C4-2B (cell line): ENCODE measurements at regions not wholly inside any gene's neighbourhood (a gene's known extent, or its start where the extent isn't known, plus 50 kb on each side); places are given as distances from the start of the nearest gene placed in this dataset.
"Not testable (repeated sequence)": the region's sequence is repeated elsewhere in the genome, so short reads cannot be mapped to it uniquely, and the experiment has no call there.

Source experiments
- H3K27ac ChIP-seq: fragments of 450-650 bp; 2 replicates; pipeline ENCODE4 v1.5.1; 2017
- ZFX ChIP-seq: fragments of 450-650 bp; IDR thresholded peaks from 2 replicates; pipeline ENCODE4 v1.6.1; 2017
- TF ChIP-seq, protein P1 (sequence below): fragments of 450-650 bp; conservative IDR thresholded peaks from 2 replicates; pipeline ENCODE4 v1.5.1; 2017; ENCODE audit warnings: mild to moderate bottlenecking

DNA sequence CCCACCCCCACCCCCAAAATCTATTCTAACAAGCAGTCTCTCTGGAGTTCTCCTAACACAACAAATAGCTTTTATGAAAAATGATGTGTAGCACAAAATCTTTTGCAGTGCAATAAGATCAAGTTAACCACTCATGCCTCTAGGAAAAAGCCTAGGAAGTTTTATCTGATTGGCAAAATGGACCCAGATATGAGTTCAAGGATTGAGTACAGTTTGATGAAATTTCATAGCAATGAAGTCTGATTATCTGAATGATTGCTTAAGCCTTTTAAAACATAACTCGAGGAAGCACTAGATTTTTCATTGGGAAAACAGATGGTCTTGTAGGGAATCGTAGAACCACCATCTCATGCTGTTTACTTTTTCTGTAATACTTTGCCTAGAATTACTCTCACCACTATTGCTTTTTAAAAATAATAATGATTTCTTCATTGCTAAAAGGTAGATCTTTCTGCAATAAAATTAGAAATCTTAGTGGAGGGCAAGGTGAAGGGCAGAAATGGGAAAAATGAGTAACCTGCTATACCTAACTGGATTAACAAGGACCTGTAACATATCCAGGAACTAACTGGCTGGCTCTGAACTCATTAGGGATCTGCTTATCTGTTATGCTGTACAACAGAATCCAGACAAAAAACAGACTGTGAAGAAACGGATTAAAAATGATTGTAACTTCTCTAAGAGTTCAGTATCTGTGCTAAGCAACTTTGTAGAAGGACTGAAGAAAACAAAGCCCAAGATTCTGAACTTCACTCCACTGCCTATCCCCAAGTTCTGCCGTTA, 73.7 kb upstream of the ETAA1 start:
- no peak overlapping the region for H3K27ac ChIP-seq
- TF ChIP-seq, protein P1, sequence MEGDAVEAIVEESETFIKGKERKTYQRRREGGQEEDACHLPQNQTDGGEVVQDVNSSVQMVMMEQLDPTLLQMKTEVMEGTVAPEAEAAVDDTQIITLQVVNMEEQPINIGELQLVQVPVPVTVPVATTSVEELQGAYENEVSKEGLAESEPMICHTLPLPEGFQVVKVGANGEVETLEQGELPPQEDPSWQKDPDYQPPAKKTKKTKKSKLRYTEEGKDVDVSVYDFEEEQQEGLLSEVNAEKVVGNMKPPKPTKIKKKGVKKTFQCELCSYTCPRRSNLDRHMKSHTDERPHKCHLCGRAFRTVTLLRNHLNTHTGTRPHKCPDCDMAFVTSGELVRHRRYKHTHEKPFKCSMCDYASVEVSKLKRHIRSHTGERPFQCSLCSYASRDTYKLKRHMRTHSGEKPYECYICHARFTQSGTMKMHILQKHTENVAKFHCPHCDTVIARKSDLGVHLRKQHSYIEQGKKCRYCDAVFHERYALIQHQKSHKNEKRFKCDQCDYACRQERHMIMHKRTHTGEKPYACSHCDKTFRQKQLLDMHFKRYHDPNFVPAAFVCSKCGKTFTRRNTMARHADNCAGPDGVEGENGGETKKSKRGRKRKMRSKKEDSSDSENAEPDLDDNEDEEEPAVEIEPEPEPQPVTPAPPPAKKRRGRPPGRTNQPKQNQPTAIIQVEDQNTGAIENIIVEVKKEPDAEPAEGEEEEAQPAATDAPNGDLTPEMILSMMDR = no peak
- TF ChIP-seq ZFX = no peak

DNA sequence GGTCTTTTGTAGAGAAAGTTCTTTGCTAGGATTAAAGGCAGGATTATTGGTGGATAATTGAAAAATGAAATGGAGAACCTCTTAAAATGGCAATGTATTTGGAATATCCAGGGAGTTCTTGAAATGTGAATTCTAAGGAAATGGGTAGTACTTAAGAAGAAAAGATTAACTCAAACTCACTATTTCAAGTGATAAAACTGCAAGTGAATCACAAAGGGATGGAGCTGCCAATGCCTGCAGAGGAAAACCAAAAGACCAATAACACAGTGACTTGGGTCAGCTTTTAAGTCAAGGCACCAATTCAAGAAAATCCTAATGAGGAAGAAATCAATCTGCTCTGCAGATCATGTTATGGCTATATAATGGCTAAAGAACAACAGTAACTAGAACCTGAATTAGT, 67.6 kb upstream of the ETAA1 start:
- no peak overlapping the region for H3K27ac ChIP-seq
- TF ChIP-seq ZFX = no peak
- TF ChIP-seq, protein P1 = no peak

DNA sequence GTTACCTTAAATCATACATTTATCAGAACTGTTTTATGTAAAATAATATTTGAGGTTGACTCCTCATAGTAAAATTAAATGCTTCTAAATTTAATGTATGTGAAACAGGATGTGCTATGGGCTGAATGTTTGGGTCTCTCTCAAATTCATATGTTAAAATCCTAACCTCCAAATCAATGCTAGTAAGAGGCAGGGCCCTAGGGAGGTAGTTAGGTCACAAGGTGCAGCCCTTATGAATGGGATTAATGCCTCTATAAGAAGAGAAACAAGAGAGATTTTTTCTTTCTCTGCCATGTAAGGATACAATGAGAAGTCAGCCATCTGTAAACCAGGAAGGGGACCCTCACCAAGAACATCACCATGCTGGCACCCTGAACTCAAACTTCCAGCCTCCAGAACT, 67.2 kb upstream of the ETAA1 start:
- TF ChIP-seq, protein P1 = no peak
- no peak for TF ChIP-seq ZFX
- no peak overlapping the region for H3K27ac ChIP-seq

DNA sequence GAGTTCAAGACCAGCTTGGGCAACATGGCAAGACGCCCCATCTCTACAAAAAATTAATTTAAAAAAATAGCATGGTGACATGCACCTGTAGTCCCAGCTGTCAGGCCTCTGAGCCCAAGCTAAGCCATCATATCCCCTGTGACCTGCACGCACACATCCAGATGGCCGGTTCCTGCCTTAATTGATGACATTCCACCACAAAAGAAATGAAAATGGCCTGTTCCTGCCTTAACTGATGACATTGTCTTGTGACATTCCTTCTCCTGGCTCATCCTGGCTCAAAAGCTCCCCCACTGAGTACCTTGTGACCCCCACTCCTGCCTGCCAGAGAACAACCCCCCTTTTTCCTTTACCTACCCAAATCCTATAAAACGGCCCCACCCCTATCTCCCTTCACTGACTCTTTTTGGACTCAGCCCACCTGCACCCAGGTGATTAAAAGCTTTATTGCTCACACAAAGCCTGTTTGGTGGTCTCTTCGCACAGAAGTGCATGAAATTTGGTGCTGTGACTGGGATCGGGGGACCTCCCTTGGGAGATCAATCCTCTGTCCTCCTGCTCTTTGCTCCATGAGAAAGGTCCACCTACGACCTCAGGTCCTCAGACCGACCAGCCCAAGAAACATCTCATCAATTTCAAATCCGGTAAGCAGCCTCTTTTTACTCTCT, 65.6 kb upstream of the ETAA1 start:
- H3K27ac ChIP-seq = not testable (repeated sequence)

DNA sequence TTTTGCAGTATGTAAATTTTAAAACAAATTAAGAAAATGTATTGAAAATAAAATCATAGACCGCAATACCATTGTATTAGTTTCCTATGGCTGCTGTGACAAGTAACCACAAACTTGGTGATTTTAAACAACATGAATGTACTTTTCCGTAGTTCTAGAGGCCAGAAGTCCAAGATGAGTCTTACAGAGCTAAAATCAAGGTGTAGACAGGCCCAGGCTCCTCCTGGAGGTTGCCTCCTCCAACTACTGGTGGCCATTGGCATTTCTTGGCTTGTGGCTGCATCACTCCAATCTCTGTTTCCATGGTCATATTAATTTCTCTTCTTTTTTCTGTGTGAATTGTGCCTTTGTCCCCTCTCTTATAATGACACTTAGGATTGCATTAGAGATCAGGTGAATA, 59.2 kb upstream of the ETAA1 start:
- TF ChIP-seq ZFX = no peak
- TF ChIP-seq, protein P1 = no peak
- H3K27ac ChIP-seq = no peak overlapping the region

DNA sequence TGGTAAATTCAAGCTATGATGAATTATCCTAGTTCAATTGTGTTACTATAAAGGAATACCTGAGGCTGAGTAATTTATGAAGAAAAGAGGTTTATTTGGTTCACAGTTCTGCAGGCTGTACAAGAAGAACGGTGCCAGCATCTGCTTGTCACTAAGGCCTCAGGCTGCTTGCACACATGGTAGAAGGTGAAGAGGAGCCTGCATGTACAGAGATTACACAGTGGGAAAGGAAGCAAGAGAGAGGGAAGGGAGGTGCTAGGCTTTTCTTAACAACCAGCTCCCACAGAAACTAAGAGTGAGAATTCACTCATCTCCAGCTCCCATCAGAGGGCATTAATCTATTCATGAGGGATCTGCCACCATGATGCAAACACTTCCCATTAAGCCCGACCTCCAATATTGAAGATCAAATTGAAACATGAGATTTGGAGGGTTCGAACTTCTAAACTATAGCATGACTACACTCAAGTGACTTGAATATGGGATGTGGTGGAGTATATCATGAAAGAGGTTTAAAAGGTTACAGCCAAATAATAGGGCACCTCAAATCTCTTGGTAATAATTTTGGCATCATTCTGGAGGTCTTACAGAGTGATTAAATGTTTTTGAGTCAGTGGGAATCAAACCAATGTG, 58.4 kb upstream of the ETAA1 start:
- no peak overlapping the region for H3K27ac ChIP-seq

DNA sequence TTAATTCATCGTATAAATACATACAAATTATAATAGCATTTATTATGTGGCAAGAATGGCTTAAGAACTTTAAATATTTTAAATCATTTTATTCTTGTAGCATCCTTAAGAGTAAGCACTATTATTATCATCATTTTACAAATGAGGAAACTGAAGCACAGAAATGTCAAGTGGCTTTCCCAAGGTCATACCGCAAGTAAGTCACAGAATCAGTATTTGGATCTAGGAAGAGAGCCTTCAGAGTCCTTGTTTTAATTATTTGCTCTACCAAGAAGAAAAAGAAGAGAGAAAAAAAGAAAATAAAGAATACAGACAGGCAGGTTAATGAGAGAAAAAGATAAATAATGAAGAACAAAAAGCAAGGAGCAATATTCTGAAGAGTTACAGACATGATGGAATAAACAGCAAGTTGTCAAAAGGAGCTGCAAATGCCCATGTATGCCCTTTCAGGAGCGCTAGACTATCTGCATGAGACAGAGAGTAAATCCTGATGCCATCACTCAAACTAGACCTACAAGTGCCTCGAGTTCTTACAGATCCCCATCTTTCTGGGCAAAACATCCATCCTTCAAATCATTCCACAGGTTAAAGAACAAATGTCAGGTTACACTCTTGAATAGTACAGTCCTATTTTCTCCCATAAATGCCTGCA, 57.8 kb upstream of the ETAA1 start:
- H3K27ac ChIP-seq = no peak overlapping the region
- no peak for TF ChIP-seq ZFX
- TF ChIP-seq, protein P1 = no peak

More for the DNA sequence above, 58.4 kb upstream of the ETAA1 start:
- TF ChIP-seq, protein P1 = no peak
- TF ChIP-seq ZFX = no peak
